ENCODE measurements at regions not wholly inside any gene's neighbourhood (a gene's known extent, or its start where the extent isn't known, plus 50 kb on each side); places are given as distances from the start of the nearest gene placed in this dataset.

DNA sequence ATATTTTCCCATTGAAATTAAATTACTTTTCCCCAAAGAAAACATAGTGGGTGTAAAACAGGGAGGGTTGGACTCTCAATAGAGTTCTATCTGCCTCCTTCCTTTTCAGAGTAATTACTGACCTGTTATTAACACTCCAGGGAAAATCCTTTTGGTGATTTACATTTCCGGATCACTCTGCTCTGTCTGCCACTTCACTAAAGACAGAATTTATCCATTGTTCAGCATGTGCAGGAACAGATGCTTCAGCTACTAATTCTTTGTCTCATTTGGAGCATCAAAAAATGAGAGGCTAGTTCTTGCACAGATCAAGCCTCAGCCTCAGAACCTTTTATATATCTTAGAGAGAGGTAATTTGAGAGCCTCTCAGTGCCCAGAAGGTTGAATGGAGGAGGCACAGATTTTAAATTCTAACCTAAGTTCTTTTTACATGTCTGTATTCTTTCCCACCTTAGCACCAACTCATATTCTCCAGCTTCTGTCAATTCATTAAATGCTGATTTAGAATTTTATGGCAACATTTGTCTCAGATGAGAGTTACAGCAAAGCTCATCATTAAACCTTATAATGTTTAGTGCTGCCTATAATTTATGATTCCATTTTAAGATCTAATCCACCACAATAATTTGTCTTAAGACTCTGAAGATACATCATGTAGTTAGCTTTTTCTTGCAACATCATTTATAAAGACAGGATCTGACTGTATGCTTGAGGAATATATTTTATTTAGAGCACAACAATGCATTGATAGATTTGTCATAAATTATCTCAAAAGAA is 1494.4 kb downstream of the STIM2 start:
- no peak for DNase-seq

DNA sequence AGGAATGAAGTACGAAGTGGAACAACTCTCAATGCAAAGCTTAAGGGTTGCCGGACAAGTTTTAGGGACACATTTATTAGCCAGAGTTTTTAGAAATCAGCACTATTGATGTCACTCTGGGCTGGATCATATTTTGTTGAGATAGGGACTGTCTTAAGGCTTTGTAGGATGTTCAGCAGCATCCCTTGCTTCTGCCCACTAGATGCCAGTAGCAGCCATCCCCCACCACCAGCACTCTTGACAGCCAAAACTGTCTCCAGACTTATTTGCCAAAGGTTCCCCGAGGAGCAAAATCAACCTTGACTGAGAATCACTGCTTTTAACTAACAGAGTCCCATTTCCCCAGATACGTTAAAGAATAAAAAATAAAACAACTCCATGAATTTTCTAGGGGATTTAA is 1497.3 kb downstream of the STIM2 start:
- no peak for DNase-seq

DNA sequence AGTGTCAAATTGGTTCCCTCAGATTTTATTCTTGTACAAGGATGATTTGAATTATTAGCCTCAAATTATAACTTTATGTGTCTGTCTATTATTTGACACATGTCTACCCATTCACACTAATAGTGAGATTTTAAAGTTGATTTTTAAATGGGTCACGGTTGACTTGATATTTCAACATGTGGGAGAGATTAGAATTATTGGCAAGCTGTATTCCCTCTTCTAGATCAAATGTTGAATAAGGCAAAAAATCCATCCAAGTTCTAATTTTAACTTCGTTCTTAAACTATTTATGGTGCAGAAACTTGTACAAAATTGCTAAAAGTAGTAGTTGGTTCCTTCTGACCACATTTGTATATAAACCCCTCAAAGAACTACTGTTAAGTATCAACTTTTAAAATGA is 1498.0 kb downstream of the STIM2 start:
- DNase-seq, result no peak

DNA sequence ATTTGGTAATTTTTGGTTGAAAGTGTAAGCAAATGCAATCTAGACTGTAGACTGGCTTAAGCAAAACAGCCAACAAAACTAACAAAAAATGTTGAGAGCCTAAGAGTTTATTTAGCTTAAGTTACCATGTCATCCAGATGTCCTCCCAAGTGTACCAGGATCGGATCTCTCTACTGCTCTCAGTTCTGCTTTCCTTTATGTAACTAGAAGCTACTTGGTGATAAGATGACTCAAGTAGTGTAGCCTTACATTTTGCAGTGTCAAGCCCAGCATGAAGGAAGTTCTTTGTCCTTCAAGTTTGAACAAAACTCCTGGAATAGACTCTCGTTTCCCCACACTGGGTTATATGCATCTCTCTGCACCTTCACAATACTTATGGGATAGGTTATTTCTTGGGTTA is 1500.0 kb downstream of the STIM2 start:
- no peak for DNase-seq

DNA sequence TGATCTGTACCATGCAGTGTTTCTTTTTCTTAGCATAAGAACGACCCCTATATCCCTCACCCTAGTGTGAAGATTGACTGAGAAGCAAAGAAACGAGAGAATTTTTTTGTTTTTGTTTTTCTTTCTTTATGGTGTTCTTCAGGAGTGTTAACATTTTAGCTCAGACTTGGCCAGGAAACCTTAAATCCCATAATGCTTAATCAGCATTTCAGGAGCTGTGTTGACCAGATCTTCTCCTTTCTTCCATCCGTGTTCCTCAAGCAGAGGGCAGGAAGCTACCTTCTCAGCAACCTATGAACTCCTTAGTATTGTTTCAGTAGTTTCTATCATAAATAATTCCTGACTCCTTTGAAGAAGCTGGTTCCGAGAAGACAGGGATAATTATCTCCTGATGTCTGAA is 1501.5 kb downstream of the STIM2 start:
- DNase-seq, result no peak

DNA sequence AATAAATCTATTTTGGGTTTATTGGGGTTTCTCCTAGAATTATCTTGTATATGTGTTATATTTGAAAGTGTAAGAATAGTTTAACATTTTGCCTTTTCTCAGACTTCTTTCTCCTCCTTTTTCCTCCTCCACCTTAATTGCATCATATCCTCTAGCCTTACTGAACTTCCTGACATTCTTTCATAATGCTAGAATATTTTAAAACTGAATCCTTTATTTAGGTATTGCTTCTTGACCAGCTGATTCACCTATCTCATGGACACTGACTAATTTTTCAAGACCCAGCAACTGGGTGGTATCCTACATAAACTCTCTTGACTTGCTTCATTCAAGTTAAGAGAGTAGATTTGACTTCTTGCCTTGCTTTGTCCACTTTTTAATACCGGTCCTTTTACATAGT is 1508.9 kb downstream of the STIM2 start:
- DNase-seq, result no peak

DNA sequence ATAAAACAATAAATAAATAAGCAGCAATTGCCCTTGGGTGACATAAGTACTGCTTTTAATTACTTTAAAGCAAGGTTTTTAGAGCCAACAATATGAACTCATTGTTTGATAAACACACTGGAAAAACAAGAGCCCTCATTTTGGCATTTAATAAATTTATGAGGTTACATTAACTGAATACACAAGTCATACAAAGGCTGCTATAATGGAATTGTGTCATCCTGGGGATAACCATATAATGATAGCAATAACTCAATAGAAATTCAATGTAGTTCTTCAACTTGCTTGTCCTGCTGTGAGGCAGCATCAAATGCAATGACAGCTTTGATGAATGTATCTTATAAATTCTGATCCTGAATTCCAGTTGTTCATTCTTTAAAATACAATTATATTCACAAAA is 1512.5 kb downstream of the STIM2 start:
- DNase-seq, result no peak

DNA sequence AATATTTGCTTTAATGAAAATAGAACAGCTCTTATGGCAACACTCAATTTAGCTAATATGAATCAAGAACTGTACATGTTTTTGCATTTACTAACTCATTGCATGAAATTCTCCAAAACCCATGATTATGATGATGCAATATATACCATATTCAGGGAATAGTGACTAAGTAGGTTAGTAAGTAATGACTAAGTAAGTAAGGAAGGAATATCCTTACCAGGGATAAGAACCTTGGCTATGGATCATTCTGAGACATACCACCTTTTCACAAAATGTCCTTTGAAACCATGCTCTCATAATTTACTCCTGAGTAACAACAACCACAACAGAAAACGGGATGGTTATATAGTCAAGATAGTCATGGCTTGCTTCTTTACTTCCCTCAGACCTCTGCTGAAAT is 1513.0 kb downstream of the STIM2 start:
- no peak for DNase-seq

DNA sequence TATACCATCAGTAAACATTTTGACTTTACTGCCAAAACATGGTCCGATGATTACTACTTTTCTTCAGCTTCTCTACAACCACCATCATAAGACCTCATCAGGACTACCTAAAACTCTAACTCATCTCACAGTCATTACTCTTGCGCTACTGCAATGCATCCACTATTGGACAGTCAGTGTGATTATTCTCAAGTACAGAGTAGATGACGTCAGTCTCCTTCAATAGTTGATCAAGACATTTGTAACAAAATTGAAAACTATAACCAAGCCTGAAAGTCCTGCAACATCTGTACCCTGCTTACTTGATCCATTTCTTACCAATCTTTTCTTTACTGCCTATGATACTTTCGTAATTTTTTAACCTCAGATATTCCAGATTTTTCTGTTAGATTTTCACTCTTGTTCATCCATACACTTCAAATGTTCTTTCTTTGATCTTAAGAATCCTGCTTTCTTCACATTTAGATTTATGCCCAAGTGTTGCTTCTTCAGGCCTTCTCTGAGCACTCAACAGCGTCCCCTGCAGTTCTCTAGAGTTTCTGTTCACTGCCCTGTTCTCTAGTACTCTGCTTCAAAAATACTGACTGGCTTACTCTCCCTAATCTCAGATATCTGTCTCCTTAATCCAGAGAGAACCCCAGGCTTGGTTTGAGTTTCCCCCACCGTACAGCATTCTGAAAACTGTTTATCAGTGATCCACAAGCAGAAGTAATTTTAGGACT is 1517.6 kb downstream of the STIM2 start:
- no peak for DNase-seq

DNA sequence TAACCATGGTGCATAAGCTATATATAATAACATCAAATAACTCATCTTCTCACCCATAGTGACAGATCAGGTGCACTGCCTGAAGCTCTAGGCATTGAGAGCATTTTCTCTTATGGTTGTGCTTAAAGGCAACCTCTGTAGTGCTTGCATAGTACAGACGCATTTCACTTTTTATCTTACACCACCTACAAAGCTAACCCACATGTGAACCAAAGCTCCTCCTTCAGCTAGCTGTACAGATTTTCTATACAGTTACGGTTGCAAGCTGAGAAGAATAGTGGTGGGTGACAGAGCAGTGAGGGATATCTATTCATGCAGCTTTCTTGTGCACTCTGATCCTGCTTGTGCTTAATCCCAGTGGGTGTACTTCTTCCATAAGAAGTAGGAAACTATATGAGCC is 1525.2 kb downstream of the STIM2 start:
- no peak for DNase-seq

DNA sequence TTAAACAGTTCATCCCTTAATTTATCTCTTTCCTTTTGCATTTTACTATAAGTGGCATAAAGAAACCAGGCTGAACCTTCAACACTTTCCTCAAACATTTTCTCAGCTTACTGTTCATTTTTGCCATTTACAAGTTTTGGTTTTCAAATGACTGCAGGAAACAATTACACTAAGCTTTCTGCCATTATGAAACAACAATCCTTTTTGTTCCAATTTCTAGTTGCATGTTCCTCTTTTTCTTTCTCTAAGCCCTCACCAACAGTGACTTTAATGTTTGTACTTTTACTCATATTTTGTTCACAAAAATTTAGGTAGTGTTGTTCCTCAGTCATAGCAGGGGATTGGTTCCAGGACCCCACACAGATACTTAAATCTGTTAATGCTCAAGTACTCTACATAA is 1526.1 kb downstream of the STIM2 start:
- no peak for DNase-seq

DNA sequence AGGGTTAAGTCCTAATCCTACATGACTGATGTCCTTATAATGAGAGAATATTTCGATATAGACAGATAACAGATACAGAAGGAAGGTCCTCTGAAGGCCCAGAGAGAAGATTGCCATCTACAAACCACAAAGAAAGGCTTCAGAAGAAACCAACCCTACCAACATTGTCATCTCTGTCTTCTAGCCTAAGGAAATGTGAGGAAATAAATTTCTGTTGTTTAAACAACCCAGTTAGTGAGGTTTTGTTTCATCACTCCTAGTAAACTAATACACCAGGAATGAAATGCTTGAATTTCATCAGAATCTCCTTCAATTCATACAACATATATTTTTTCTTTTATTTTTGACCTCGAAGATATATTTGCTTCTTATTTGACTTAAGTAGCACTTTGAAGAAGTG is 1527.8 kb downstream of the STIM2 start:
- no peak for DNase-seq

DNA sequence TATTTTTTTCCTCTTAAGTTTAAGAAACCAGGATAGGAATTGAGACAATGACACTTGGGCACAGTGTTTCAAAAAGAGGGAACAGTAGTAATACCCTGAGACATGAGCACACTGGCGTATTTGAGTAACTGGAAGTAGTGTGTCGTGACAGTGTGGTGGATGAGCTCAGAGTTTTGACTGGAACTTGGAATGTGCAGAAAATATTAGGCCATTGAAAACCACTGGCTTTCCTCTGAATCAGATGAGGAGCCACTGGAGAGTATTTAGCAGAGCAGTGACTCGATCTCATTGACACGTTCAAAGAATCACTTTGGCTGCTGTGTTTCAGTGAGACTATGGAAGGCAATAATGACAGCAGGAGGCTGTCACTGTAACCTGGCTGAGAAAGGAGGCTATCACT is 1531.2 kb downstream of the STIM2 start:
- DNase-seq, result no peak

DNA sequence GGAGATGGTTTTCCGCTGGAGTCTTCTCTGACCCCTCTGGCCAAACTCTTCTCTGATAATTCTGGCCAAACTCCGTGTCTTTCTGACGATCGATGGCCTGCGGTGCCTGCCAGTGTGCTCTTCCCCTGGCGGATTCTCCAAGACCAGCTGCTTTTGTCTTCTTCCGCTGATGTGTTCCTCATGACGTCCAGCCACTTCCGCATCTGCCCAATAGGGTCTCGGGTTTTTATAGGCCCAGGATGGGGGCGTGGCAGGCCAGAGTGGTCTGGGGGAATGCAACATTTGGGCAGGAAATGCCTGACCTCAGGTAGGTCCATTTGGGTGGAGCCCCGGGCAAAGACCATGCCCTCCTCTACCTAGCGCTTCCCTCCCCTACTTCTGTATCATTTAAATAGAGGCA is 1542.1 kb downstream of the STIM2 start:
- DNase-seq, result no peak

DNA sequence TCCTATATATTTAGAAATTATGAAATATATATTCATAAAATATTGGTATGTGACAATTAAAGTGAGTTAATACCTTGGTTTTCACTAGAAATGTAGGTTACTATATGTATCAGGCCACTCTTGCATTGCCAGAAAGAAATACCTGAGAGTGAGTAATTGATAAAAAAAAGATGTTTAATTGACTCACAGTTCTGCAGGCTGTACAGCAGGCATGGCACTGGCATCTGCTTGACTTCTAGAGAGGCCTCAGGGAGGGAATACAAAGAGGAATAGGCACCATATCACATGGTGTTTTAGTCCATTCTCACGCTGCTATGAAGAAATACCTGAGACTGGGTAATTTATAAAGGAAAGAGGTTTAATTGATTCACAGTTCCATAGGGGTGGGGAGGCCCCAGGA is 1560.6 kb downstream of the STIM2 start:
- DNase-seq, result no peak

DNA sequence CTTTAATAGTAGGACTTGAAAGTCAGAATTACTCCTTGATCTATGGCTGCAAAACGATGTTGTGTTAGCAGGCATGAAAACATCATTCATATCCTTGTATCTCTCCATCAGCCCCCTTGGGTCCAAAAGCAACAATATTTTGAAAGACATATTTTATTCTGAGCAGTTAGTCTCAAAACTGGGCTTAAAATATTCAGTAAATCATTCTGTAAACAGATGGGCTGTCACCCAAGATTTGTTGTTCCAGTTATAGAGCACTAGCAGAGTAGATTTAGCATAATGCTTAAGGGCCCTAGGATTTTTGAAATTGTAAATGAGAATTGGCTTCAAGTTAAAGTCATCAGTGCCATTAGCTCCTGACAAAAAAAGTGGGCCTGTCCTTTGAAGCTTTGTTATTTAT is 1565.6 kb downstream of the STIM2 start:
- no peak for DNase-seq

DNA sequence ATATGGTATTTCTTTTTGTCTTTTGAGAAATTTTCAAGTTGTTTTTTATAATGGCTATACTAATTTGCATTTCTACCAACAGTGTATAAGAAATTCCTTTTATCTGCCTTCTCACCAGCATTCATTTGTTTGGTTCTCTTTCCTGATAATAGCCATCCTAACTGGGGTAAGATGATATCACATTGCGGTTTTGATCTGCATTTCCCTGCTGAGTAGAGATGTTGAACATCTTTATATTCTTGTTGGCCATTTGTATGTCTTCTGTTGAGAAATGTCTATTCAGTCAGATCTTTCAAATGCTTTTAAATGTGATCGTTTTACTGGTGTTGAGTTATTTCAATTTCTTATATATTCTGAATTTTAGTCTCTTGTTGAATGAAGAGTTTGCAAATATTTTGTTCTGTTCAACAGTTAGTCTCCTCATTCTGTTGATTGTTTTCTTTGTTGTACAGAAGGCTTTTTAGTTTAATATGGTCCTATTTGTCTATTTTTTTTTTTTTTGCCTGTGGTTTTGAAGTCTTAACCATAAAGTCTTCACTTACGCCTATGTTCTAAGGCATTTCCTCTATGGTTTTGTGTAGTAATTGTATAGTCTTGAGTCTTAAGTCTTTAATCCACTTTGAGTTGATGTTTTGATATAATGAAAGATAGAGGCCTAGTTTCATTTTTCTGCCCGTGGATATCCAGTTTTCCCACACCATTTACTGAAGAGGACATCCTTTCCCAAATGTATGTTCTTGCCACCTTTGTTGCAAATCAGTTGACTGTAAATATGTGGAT is 1566.9 kb downstream of the STIM2 start:
- DNase-seq, result no peak

DNA sequence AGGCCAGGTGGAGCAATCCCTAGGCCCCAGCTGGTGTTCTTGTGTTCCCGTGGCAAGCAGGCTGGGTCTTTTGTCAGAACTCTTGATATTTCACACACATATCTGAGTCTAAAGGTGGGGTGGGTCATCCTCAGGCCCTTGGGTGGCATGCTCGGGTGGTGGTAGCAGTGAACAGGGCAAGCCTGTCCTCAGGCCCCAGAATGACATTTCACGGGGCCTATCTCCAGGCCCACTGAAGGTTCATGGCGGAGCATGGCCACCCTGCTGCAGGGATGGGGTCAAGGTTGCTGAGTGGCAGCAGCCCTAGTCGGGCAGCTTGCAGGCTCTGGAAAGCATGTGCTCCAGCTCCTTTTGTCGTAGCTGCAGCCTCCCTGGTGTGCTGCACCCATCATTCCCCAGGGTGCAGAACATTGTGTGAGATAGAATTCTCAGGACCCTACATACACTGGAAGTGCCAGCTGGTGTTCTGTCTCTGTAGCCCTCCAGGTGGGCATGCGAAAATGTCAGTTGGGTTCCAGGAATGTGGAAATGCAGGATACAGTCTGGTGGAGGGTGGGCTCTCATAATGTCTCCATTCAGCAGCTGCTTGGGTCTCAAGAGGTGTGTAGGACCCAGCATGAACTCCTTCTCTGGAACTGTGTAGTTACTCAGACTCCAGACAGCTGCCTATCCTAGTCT is 1571.8 kb downstream of the STIM2 start:
- DNase-seq, result no peak

DNA sequence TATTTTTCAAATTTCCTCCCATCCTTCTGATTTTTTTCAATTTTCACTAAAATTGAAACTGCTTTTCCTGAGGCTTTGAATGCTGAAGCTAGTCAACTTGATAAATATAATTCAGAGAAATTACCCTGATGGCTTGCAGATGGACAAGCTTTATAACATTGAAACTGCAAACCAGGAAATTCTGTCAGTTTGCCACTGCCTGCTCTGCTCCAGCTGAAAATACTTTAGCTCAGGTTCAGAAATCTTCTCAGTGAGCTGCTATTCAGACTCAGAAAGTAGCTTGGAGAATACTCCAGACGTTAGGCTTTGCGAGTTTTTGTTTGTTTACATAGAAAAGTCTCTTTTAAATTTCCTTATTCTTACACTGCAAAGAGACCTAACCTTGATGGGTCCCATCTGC is 1574.7 kb downstream of the STIM2 start:
- DNase-seq, result no peak

DNA sequence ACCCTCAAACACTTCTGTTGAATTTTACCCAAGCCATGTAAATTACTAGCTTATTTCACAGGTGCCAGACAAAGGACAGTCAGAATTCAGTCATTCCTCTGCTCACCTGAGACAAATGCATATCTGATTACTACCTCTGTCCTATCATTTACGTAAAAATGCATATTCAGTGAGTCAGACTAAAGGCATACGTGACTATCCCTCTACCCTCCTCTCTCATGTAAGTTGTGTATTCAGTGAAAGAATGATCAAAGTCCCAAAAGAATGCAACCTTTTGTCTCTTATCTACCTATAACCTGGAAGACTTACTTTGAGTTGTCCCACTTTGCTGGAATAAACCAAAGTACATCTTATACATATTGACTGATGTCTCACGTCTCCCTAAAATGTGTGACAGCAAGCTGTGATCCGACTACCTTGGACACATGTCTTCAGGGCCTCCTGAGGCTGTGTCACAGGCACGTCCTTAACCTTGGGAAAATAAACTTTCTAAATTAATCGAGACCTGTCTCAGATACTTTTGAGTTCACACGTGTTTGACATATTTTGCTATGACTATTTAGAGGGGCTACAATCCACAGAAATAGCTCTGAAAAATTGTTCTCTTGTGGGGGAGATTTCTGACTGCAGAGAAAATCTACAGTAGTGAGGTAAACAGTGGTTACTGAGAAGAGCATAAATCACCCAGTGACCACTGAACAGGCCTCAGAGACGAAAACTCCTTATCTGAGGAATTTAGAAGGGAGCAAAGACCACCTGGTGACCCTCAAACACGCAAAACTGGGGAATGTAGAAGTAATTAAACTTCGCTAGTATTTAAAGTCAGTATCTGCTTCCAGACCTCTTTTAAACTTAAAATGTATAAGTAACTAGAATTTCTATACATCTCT is 1575.8 kb downstream of the STIM2 start:
- no peak for DNase-seq

DNA sequence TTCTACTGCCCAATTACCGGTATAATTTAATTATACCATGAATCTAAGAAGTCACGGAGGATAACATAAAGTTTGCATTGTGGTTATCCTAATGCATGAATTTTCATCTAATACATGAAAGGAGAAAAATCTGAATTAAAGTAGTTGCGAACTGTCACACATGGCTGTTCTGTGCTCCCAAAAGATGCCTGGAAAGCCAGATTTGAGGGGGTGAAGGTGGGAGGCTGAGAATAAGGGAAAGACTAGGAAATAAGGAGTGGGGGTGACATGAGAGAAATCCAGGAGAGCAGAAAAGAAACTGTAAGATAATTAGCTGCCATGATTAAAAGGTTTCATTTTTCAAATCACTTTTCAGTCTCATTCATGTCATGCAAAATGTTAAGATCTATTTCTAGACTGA is 1582.7 kb downstream of the STIM2 start:
- DNase-seq, result no peak

DNA sequence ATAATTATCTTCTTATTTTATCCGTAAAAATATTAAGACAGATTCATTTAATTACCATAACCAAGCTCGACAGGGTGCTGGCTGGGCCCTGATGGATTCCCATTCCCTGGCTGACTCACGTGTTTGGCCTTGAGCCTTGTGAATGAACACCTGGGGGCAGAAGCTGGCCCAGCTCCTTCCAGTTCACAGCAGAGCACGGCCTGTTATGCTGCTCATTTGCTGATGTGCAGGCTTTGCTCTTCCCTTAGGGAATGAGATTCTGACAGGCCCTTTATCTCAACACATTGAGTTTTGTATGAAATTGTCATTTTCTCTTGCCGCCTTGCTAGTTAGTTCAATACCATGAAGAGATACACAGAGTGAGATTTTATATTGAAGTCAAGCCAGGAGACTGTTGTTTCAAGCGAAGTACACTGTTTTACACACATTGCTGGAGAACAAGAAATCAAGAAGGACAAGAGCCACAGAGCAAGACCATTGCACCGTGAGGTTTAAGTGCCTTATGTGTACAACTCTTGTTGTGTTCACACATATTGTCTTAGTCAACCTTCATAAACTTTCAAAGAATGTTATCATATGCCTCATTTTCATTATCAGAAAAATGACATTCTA is 1583.3 kb downstream of the STIM2 start:
- DNase-seq, result no peak

All from activated CD4-positive, alpha-beta T cell treated with anti-CD3 and anti-CD28 coated beads for 4 hours (primary cell).